ENCODE measurements at regions not wholly inside any gene's neighbourhood (a gene's known extent, or its start where the extent isn't known, plus 50 kb on each side); places are given as distances from the start of the nearest gene placed in this dataset.

- TF ChIP-seq CTCF (IDR thresholded peaks at IDR 0.05) (no peak), POLR2A (IDR thresholded peaks at IDR 0.05) (no peak)
Measured at GRCh38 chr2:136314240-136314639, 196.3 kb upstream of the CXCR4 start.

Data from breast epithelium (tissue), 3 donors.